HepG2 (cell line): ENCODE measurements at regions not wholly inside any gene's neighbourhood (a gene's known extent, or its start where the extent isn't known, plus 50 kb on each side); places are given as distances from the start of the nearest gene placed in this dataset.

ENCODE experiments used
- CBX2 ChIP-seq, 2 experiments: fragments of 200-600 bp in 1 of 2; sonication (generic); formaldehyde crosslinking in 1 of 2; IDR thresholded peaks; 2 replicates each; pipeline versions ENCODE4 v1.7.0 to v1.8.1; 2018 to 2022; ENCODE audit warnings: low read depth in 2 of 2, low read length in 1 of 2, mild to moderate bottlenecking in 1 of 2, missing genetic modification reagents in 1 of 2
- HHEX ChIP-seq: IDR thresholded peaks from 2 replicates; pipeline ENCODE4 v1.6.1; 2016; ENCODE audit warnings: control low read depth
- POLR2A ChIP-seq, 2 experiments: IDR thresholded peaks; 2 replicates each; pipeline ENCODE4 v1.6.1; 2011; ENCODE audit warnings: low read depth in 2 of 2, low read length in 2 of 2, mild to moderate bottlenecking in 1 of 2, moderate library complexity in 1 of 2; ENCODE audit not compliant: insufficient read depth in 1 of 2
- RFX5 ChIP-seq: IDR thresholded peaks from 2 replicates; pipeline ENCODE4 v1.6.1; 2011; ENCODE audit warnings: low read depth, low read length, improper control_type of control experiment
- TCF7 ChIP-seq: sonication (generic); IDR thresholded peaks from 2 replicates; pipeline ENCODE4 v1.6.1; 2016; ENCODE audit warnings: antibody characterized with exemption, low read depth
- ZFP62 ChIP-seq: sonication (generic); formaldehyde crosslinking; IDR thresholded peaks from 2 replicates; pipeline ENCODE4 v1.4.0; 2020; ENCODE audit warnings: missing genetic modification reagents
- ZMAT3 ChIP-seq: sonication (generic); formaldehyde crosslinking; conservative IDR thresholded peaks from 2 replicates; pipeline ENCODE4 v1.7.0; 2021; ENCODE audit warnings: missing genetic modification reagents
- ZMYM3 ChIP-seq: sonication (generic); formaldehyde crosslinking; IDR thresholded peaks from 2 replicates; pipeline ENCODE4 v1.5.1; 2020; ENCODE audit warnings: mild to moderate bottlenecking, missing genetic modification reagents
- ZNF660 ChIP-seq: sonication (generic); formaldehyde crosslinking; IDR thresholded peaks from 2 replicates; pipeline ENCODE4 v1.5.1; 2020; ENCODE audit warnings: mild to moderate bottlenecking, low read depth, missing genetic modification reagents, borderline replicate concordance
- ZSCAN21 ChIP-seq: sonication (generic); formaldehyde crosslinking; IDR thresholded peaks from 2 replicates; pipeline ENCODE4 v1.8.0; 2022; ENCODE audit warnings: mild to moderate bottlenecking, missing genetic modification reagents, moderate library complexity, borderline replicate concordance
- TF ChIP-seq, protein P1 (sequence below): fragments of 450-650 bp; IDR thresholded peaks from 2 replicates; pipeline ENCODE4 v1.6.1; 2017; ENCODE audit warnings: mild to moderate bottlenecking
- TF ChIP-seq, protein P2 (sequence below): sonication (generic); formaldehyde crosslinking; IDR thresholded peaks from 2 replicates; pipeline ENCODE4 v1.5.0; 2020; ENCODE audit warnings: mild to moderate bottlenecking, missing genetic modification reagents, borderline replicate concordance
- TF ChIP-seq, protein P3 (sequence below): sonication (generic); formaldehyde crosslinking; IDR thresholded peaks from 2 replicates; pipeline ENCODE4; 2020; ENCODE audit warnings: missing genetic modification reagents, mild to moderate bottlenecking, borderline replicate concordance
- TF ChIP-seq, protein P4 (sequence below): sonication (generic); formaldehyde crosslinking; IDR thresholded peaks from 2 replicates; pipeline ENCODE4 v1.4.0; 2020; ENCODE audit warnings: missing genetic modification reagents
- TF ChIP-seq, protein P5 (sequence below): sonication (generic); IDR thresholded peaks from 2 replicates; pipeline ENCODE4 v1.6.1; 2016; ENCODE audit warnings: low read depth, borderline replicate concordance
- TF ChIP-seq, protein P6 (sequence below): sonication (generic); formaldehyde crosslinking; IDR thresholded peaks from 2 replicates; pipeline ENCODE4 v1.4.0; 2020; ENCODE audit warnings: mild to moderate bottlenecking, missing genetic modification reagents

DNA sequence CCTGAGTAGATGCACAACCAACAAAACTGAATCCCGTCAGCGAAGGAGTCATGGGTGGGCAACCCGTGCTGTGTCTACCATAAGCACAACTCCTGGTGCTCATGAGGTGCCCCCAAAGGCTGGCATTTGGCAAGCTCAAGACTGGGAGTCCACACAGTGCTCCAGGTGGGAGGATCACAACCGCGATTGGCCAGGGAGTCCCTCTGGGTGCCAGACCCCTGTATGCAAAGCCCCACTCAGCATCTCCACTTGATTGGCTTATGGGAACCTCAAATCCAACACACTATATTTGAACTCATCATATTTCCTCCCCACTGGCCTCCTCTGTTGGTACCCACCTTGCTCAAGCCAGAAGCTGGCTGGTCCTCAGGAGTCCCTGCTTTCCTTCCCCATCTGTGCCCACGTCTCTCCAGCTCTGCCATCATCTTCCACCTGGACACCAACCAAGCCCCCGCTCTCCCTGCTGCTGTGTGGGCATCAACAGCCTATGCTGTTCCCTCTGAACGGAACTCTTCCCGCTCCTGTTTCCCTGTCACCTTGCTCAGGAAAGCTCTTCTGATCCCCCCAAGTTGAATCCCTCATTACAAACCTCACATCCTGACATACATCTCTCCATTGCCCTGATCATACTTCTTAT is 142.3 kb upstream of the PTPN1 start (continued):
- TF ChIP-seq, protein P1, sequence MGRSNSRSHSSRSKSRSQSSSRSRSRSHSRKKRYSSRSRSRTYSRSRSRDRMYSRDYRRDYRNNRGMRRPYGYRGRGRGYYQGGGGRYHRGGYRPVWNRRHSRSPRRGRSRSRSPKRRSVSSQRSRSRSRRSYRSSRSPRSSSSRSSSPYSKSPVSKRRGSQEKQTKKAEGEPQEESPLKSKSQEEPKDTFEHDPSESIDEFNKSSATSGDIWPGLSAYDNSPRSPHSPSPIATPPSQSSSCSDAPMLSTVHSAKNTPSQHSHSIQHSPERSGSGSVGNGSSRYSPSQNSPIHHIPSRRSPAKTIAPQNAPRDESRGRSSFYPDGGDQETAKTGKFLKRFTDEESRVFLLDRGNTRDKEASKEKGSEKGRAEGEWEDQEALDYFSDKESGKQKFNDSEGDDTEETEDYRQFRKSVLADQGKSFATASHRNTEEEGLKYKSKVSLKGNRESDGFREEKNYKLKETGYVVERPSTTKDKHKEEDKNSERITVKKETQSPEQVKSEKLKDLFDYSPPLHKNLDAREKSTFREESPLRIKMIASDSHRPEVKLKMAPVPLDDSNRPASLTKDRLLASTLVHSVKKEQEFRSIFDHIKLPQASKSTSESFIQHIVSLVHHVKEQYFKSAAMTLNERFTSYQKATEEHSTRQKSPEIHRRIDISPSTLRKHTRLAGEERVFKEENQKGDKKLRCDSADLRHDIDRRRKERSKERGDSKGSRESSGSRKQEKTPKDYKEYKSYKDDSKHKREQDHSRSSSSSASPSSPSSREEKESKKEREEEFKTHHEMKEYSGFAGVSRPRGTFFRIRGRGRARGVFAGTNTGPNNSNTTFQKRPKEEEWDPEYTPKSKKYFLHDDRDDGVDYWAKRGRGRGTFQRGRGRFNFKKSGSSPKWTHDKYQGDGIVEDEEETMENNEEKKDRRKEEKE = no peak
- TF ChIP-seq ZFP62 (CRISPR knock-in tag) = no peak
- no peak for TF ChIP-seq CBX2 (IDR thresholded peaks at IDR 0.05; ENCODE audit: low read depth, low read length)
- TF ChIP-seq CBX2 (CRISPR knock-in tag; IDR thresholded peaks at IDR 0.05; ENCODE audit: low read depth) = peak; percentile 79; the same call in 1 of the 2 replicates
- TF ChIP-seq ZMAT3 (CRISPR knock-in tag) = no peak
- TF ChIP-seq ZMYM3 (CRISPR knock-in tag) = no peak
- TF ChIP-seq, protein P2, sequence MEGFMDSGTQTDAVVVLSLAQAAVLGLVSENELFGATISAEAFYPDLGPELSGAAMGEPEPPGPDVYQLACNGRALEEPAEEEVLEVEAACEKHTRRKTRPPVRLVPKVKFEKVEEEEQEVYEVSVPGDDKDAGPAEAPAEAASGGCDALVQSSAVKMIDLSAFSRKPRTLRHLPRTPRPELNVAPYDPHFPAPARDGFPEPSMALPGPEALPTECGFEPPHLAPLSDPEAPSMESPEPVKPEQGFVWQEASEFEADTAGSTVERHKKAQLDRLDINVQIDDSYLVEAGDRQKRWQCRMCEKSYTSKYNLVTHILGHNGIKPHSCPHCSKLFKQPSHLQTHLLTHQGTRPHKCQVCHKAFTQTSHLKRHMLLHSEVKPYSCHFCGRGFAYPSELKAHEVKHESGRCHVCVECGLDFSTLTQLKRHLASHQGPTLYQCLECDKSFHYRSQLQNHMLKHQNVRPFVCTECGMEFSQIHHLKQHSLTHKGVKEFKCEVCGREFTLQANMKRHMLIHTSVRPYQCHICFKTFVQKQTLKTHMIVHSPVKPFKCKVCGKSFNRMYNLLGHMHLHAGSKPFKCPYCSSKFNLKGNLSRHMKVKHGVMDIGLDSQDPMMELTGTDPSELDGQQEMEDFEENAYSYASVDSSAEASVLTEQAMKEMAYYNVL (CRISPR knock-in tag) = no peak
- TF ChIP-seq, protein P3, sequence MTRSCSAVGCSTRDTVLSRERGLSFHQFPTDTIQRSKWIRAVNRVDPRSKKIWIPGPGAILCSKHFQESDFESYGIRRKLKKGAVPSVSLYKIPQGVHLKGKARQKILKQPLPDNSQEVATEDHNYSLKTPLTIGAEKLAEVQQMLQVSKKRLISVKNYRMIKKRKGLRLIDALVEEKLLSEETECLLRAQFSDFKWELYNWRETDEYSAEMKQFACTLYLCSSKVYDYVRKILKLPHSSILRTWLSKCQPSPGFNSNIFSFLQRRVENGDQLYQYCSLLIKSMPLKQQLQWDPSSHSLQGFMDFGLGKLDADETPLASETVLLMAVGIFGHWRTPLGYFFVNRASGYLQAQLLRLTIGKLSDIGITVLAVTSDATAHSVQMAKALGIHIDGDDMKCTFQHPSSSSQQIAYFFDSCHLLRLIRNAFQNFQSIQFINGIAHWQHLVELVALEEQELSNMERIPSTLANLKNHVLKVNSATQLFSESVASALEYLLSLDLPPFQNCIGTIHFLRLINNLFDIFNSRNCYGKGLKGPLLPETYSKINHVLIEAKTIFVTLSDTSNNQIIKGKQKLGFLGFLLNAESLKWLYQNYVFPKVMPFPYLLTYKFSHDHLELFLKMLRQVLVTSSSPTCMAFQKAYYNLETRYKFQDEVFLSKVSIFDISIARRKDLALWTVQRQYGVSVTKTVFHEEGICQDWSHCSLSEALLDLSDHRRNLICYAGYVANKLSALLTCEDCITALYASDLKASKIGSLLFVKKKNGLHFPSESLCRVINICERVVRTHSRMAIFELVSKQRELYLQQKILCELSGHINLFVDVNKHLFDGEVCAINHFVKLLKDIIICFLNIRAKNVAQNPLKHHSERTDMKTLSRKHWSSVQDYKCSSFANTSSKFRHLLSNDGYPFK = no peak
- TF ChIP-seq, protein P4, sequence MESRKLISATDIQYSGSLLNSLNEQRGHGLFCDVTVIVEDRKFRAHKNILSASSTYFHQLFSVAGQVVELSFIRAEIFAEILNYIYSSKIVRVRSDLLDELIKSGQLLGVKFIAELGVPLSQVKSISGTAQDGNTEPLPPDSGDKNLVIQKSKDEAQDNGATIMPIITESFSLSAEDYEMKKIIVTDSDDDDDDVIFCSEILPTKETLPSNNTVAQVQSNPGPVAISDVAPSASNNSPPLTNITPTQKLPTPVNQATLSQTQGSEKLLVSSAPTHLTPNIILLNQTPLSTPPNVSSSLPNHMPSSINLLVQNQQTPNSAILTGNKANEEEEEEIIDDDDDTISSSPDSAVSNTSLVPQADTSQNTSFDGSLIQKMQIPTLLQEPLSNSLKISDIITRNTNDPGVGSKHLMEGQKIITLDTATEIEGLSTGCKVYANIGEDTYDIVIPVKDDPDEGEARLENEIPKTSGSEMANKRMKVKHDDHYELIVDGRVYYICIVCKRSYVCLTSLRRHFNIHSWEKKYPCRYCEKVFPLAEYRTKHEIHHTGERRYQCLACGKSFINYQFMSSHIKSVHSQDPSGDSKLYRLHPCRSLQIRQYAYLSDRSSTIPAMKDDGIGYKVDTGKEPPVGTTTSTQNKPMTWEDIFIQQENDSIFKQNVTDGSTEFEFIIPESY (CRISPR knock-in tag) = no peak
- TF ChIP-seq, protein P5, sequence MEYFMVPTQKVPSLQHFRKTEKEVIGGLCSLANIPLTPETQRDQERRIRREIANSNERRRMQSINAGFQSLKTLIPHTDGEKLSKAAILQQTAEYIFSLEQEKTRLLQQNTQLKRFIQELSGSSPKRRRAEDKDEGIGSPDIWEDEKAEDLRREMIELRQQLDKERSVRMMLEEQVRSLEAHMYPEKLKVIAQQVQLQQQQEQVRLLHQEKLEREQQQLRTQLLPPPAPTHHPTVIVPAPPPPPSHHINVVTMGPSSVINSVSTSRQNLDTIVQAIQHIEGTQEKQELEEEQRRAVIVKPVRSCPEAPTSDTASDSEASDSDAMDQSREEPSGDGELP = no peak
- no peak for TF ChIP-seq ZSCAN21 (CRISPR knock-in tag)
- TF ChIP-seq, protein P6, sequence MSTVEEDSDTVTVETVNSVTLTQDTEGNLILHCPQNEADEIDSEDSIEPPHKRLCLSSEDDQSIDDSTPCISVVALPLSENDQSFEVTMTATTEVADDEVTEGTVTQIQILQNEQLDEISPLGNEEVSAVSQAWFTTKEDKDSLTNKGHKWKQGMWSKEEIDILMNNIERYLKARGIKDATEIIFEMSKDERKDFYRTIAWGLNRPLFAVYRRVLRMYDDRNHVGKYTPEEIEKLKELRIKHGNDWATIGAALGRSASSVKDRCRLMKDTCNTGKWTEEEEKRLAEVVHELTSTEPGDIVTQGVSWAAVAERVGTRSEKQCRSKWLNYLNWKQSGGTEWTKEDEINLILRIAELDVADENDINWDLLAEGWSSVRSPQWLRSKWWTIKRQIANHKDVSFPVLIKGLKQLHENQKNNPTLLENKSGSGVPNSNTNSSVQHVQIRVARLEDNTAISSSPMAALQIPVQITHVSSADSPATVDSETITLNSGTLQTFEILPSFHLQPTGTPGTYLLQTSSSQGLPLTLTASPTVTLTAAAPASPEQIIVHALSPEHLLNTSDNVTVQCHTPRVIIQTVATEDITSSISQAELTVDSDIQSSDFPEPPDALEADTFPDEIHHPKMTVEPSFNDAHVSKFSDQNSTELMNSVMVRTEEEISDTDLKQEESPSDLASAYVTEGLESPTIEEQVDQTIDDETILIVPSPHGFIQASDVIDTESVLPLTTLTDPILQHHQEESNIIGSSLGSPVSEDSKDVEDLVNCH (CRISPR knock-in tag) = no peak
- TF ChIP-seq HHEX (CRISPR knock-in tag) = no peak
- no peak for TF ChIP-seq POLR2A (IDR thresholded peaks at IDR 0.05; ENCODE audit: insufficient read depth in 1 of 2, low read depth in 2 of 2, low read length in 2 of 2)
- TF ChIP-seq RFX5 = no peak
- TF ChIP-seq ZNF660 (CRISPR knock-in tag) = no peak
- no peak for TF ChIP-seq TCF7
